ENCODE measurements at regions not wholly inside any gene's neighbourhood (a gene's known extent, or its start where the extent isn't known, plus 50 kb on each side); places are given as distances from the start of the nearest gene placed in this dataset.

DNA sequence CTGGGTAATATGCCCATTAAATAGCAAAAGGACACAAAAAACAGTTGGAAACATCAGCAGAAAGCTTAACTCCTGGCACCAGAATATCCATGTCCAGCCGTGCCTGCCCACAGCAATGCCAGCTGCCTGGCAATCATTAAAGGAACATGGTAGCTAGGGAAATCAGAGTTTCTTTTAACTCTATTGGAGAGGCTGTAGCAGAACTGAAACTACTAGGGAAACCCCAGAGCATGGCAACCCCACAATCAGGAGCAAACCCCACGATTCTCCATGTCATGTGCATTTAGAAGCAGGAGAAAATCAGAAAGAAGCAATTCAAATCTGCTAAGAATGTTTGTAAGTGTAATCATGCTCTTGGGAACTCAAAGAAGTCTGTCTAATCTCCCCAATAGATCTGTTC, 409.0 kb upstream of the SMIM21 start:
- H3K27ac Mint-ChIP-seq = no peak overlapping the region
- no peaks in the 10 kb centered on the region for H3K36me3 Mint-ChIP-seq (ENCODE audit: low read depth)
- intact Hi-C loops (cut with DNase I, micrococcal nuclease) = no loop called here
- Histone ChIP-seq H3K27ac (ENCODE audit: low read depth in 1 of 2, low read length in 2 of 2) (no peak overlapping the region), H3K36me3 (ENCODE audit: insufficient read depth, low read length) (no peaks in the 10 kb centered on the region), H3K4me1 (ENCODE audit: insufficient read depth, low read length) (no peaks in the 10 kb centered on the region), H3K27me3 (ENCODE audit: control insufficient read depth in 1 of 2, insufficient read depth in 2 of 2, low read length in 2 of 2) (no peaks in the 10 kb centered on the region), H3K4me3 (ENCODE audit: low read length) (no peak overlapping the region), H3K9me3 (ENCODE audit: control insufficient read depth in 1 of 2, insufficient read depth in 1 of 2, low read length in 2 of 2) (no peaks in the 10 kb centered on the region)
- no peaks in the 10 kb centered on the region for H3K9me3 Mint-ChIP-seq
- TF ChIP-seq, protein P1, sequence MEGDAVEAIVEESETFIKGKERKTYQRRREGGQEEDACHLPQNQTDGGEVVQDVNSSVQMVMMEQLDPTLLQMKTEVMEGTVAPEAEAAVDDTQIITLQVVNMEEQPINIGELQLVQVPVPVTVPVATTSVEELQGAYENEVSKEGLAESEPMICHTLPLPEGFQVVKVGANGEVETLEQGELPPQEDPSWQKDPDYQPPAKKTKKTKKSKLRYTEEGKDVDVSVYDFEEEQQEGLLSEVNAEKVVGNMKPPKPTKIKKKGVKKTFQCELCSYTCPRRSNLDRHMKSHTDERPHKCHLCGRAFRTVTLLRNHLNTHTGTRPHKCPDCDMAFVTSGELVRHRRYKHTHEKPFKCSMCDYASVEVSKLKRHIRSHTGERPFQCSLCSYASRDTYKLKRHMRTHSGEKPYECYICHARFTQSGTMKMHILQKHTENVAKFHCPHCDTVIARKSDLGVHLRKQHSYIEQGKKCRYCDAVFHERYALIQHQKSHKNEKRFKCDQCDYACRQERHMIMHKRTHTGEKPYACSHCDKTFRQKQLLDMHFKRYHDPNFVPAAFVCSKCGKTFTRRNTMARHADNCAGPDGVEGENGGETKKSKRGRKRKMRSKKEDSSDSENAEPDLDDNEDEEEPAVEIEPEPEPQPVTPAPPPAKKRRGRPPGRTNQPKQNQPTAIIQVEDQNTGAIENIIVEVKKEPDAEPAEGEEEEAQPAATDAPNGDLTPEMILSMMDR (IDR thresholded peaks at IDR 0.05) = no peak
- peaks cover 7% of the 10 kb centered on the region for H3K27me3 Mint-ChIP-seq
- POLR2A ChIA-PET = no interaction called here
- no peaks in the 10 kb centered on the region for H3K4me1 Mint-ChIP-seq (ENCODE audit: low read depth)
- no peak for DNase-seq
- H3K4me3 Mint-ChIP-seq = no peak overlapping the region
- CTCF ChIA-PET = no interaction called here
- ATAC-seq (ENCODE audit: poor library complexity) = no peak

DNA sequence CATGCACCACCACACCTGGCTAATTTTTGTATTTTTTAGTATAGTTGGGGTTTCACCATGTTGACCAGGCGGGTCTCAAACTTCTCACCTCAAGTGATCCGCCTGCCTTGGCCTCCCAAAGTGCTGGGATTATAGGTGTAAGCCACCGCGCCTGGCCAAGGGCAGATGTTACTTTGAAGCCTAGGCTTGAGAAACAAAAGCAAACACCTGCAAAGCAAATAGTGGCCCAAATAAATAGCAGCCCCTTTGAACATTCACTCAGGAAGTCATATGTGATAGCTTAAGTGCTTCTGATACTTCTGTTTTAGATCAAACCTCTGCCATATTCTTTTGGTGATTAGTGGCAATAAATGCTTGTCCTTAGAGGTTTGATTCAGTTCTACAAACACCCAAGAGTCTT, 404.5 kb upstream of the SMIM21 start:
- H3K4me1 ChIP-seq (ENCODE audit: insufficient read depth, low read length) = no peaks in the 10 kb centered on the region
- Mint-ChIP-seq H3K4me1 (ENCODE audit: low read depth) (no peaks in the 10 kb centered on the region), H3K9me3 (no peaks in the 10 kb centered on the region), H3K27me3 (no peaks in the 10 kb centered on the region), H3K36me3 (ENCODE audit: low read depth) (no peaks in the 10 kb centered on the region), H3K4me3 (no peak overlapping the region), H3K27ac (no peak overlapping the region)
- intact Hi-C loops (cut with DNase I, micrococcal nuclease) = no loop called here
- H3K9me3 ChIP-seq (ENCODE audit: control insufficient read depth in 1 of 2, insufficient read depth in 1 of 2, low read length in 2 of 2) = no peaks in the 10 kb centered on the region
- no peak overlapping the region for H3K27ac ChIP-seq (ENCODE audit: low read depth in 1 of 2, low read length in 2 of 2)
- no peak overlapping the region for H3K4me3 ChIP-seq (ENCODE audit: low read length)
- TF ChIP-seq, protein P1 (IDR thresholded peaks at IDR 0.05) = no peak
- ChIA-PET POLR2A (no interaction called here), CTCF (no interaction called here)
- DNase-seq (no peak), ATAC-seq (ENCODE audit: poor library complexity) (no peak)
- H3K27me3 ChIP-seq (ENCODE audit: control insufficient read depth in 1 of 2, insufficient read depth in 2 of 2, low read length in 2 of 2) = no peaks in the 10 kb centered on the region
- no peaks in the 10 kb centered on the region for H3K36me3 ChIP-seq (ENCODE audit: insufficient read depth, low read length)

DNA sequence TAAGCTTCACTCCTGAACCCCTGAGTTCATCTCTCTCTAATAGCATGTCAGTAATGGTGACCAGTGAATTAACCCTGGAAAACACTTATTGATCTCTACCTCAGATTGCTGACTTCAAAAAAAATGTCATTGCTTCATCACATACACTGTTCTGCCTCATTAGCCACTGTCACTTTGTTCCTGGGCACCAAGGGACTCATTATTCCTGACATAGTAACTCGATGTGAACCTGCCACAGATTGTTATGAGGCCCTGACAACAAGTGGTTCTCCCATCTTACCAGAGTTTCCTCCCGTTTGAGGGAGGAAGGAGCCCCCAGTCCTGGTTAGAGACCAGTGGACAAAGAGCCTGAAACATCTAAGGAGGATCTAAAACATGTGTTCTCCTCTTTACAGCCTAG, 403.3 kb upstream of the SMIM21 start:
- POLR2A ChIA-PET = no interaction called here
- intact Hi-C loops (cut with DNase I, micrococcal nuclease) = no loop called here
- no peak overlapping the region for H3K4me3 Mint-ChIP-seq

More for the DNA sequence above, 403.3 kb upstream of the SMIM21 start:
- Mint-ChIP-seq H3K36me3 (ENCODE audit: low read depth) (no peaks in the 10 kb centered on the region), H3K9me3 (no peaks in the 10 kb centered on the region), H3K4me1 (ENCODE audit: low read depth) (no peaks in the 10 kb centered on the region), H3K27me3 (no peaks in the 10 kb centered on the region), H3K27ac (no peak overlapping the region)
- TF ChIP-seq, protein P1 (IDR thresholded peaks at IDR 0.05) = no peak
- Histone ChIP-seq H3K27ac (ENCODE audit: low read depth in 1 of 2, low read length in 2 of 2) (no peak overlapping the region), H3K4me1 (ENCODE audit: insufficient read depth, low read length) (no peaks in the 10 kb centered on the region), H3K9me3 (ENCODE audit: control insufficient read depth in 1 of 2, insufficient read depth in 1 of 2, low read length in 2 of 2) (no peaks in the 10 kb centered on the region), H3K27me3 (ENCODE audit: control insufficient read depth in 1 of 2, insufficient read depth in 2 of 2, low read length in 2 of 2) (no peaks in the 10 kb centered on the region), H3K4me3 (ENCODE audit: low read length) (no peak overlapping the region), H3K36me3 (ENCODE audit: insufficient read depth, low read length) (no peaks in the 10 kb centered on the region)
- ATAC-seq (ENCODE audit: poor library complexity) (no peak), DNase-seq (no peak)
- CTCF ChIA-PET = no interaction called here
